ENCODE measurements at regions not wholly inside any gene's neighbourhood (a gene's known extent, or its start where the extent isn't known, plus 50 kb on each side); places are given as distances from the start of the nearest gene placed in this dataset.

DNA sequence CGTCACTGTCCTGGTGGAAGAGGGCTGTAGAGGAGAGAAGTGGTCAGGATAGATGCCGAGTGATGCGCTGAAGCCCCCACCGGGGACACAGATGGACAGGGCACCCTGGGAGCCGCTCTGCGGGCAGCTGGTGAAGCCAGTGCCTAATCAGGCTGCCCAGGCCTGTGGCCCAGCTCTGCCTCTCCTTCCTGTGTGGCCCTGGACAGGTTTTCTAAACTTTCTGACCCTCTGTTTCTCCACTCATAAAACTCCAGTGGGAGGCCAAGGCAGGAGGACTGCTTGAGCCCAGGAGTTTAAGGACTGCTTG lies 86.1 kb downstream of the C5orf15 start:
- DNase-seq (ENCODE audit: low read depth in 2 of 2): no peak

GRCh38 chr5:133881576-133882388 lies 86.6 kb downstream of the C5orf15 start:
- DNase-seq (ENCODE audit: low read depth in 2 of 2): no peak

DNA sequence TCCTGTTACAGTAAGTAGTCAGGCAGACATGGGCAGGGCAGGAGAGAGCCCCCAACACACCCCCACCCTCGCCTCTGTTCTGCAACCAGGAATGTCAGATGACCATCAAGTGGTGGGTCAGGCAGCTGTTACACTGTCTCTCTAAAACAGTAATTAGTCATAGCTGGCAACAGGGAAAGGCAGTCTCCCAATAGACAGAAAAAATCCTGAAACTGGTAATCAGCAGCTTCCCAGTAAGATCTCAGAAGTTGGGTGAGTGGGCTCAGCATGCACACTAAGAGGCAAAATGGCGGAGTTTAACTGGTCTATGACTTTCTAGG lies 90.2 kb downstream of the C5orf15 start:
- DNase-seq (ENCODE audit: low read depth in 2 of 2): no peak

GRCh38 chr5:133877351-133878235 lies 90.8 kb downstream of the C5orf15 start:
- DNase-seq (ENCODE audit: low read depth in 2 of 2): no peak

DNA sequence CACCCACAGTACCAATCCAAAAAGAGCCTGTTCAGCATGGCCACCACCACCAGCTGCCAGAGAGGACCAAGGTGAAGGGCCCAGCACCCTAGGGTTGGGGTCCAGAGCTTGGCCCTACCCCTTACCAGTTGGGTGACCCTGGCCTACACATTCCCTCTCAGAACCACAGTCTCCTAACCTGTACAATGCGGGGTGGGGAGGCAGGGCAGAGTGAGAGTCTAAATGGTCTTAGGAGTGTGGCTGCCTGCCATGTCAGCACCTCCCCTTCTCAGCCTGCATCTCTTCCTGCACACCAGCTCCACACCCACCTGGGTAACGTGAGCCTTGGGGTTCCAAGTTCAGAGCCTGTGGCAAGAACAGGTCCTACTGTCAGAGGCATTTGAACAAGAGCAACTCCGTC lies 92.2 kb downstream of the C5orf15 start:
- no peak for DNase-seq (ENCODE audit: low read depth in 2 of 2)

DNA sequence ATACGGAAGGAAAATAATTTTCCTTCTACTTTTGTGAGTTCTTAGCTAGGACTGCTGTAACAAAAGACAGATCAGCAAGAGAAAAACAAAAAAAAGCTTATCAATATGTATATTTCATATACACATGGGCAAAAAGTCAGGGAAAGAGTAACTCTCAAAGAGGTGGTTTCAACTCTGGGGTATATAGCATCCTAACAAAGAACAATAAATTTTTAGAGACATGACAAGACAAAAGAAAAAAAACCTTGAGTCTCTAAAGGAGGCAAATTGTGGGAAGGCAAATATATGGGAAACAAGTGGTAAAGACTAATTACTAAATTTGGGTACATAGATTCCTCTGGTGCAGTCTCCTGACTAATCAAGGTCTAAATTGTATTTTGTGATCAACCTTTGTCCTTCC lies 93.2 kb downstream of the C5orf15 start:
- no peak for DNase-seq (ENCODE audit: low read depth in 2 of 2)

- no peak for DNase-seq (ENCODE audit: low read depth in 2 of 2)
Observed at GRCh38 chr5:133873449-133873848, 95.0 kb downstream of the C5orf15 start.

DNA sequence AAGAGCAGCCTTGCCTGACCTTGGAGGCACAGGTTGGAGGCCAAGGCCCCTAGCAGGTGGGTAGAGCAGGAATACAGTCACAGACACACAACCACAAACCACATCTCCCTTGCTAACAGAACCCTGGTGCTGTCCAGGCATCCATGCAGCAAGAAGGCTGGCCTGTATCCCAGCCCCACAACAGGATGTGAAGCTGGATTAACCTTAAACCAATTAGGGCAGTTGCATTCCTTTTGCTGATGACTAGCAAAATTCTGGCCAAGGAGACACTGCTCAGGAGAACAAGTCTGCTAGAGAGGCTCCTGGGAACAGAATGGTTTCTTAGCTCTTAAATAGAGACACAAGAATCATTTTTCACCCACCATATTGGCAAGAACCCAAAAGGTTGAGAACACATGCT lies 97.8 kb downstream of the C5orf15 start:
- no peak for DNase-seq (ENCODE audit: low read depth in 2 of 2)

DNA sequence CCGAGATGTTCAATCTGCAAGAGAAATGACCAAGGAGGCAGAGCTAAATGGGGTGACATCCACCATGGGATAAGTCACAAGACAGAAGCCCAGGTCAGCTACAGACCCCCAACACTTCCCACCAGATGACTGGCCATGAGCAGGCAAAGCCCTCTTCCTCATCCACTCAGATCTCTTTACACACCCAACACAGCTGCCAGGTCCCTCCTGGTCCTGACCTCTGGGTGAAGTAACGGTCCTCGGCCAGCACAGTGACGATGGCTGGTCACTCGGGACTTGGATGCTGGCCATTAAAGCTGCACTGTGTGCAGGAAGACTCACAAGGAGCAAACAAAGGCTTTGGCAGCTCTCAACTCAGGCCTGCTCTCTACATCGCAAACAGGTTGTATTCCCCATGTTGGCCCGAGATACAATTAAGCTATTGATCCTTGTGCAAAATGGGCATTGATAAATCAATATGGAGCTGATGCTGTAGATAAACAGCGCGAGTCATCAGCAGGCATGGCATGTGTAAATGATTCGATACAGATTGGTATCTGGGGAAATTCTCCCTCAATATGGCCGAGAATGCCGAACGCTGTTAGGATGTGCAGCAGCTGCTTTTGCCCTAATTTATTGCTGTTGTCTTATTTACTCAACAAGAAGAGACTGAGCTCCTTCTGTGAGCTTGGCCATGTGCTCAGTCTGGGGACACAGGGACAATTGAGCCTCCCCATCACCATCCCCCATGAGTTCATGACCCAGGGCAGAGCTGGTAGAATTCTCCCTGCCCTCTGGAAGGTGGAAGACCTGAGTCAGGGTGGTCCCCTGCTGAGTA lies 98.7 kb downstream of the C5orf15 start:
- DNase-seq (ENCODE audit: low read depth in 2 of 2): no peak

- peak; percentile 27 to 69 for DNase-seq (ENCODE audit: low read depth in 2 of 2)
Observed at GRCh38 chr5:133868946-133869518, 99.4 kb downstream of the C5orf15 start.

GRCh38 chr5:133867851-133868545 lies 100.4 kb downstream of the C5orf15 start:
- no peak for DNase-seq (ENCODE audit: low read depth in 2 of 2)

DNA sequence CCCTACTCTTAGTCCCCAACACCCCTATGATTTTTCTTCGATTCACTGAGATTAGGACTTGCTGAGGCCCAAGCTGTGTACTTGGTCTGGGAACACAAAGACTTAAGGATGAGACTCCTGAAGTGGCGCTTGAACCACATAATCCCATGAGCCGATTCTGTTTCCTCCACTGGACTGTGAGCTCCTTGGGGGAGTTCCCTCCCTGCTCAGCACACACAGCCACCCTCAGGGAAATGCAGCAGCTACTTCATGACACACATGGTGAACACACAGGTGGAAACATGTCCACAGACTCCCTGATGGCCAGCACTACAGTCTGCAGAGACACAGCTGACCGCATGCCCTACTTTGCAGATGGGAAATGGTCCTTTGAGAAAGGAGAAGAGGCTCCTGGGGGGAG lies 101.1 kb downstream of the C5orf15 start:
- DNase-seq (ENCODE audit: low read depth in 2 of 2): no peak

- DNase-seq (ENCODE audit: low read depth in 2 of 2): no peak
Observed at GRCh38 chr5:133866903-133867245, 101.6 kb downstream of the C5orf15 start.

DNA sequence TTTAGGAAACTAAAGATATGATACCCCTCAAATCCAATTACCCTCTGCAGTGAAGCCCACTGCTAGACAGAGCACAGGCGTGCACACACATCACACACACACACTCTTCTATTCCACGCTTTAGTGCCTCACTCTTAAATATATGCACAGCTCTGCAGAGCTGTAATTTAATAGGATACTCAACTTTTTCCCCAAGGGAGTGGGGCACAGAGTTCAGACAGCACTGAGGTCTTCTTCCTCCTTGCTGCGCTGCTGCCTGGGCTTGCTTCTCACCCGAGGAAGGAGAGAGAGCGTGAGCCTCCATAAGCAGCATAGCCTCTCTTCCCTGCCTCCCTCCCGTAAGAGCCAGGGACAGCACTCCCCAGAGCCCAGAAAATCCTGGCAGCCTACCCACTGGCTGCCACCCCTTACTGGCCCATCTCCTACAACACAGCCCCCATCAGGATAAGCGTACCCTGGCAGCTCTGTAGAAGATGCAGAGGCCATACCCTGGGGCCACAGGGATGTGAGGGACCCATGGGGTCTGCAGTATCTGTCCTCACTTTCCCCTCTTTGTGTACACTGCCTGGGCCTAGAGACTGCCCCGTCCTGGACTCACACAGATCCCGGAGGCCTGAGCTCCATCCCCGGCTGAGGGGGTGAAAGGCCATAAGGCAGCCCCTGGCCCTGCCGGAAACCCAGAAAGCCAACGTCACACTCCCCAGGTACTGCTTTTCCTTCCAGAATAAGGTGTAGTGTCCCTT lies 102.1 kb downstream of the C5orf15 start:
- DNase-seq (ENCODE audit: low read depth in 2 of 2): no peak

GRCh38 chr5:133865113-133865512 lies 103.3 kb downstream of the C5orf15 start:
- DNase-seq (ENCODE audit: low read depth in 2 of 2): no peak

DNA sequence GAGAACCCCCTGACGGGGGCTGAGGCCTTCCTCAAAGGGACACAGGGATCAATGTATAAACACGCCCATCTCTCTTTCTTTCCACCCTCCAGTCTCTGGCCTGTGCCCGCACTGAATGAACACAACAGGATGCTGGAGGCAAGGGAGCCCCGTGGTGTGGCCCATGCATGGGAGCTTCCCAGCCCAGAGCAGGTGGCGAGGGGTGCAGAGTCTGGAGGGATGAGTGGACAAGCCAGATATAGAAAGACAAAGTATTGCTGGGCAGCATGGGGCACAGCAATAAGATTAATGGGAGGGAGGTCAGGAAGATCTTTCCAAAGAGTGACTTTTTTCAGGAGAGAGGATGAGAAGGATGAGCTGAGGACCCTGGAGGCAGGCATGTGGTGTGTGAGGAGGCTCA lies 103.7 kb downstream of the C5orf15 start:
- no peak for DNase-seq (ENCODE audit: low read depth in 2 of 2)

- DNase-seq (ENCODE audit: low read depth in 2 of 2): no peak
Observed at GRCh38 chr5:133863857-133864585, 104.4 kb downstream of the C5orf15 start.

GRCh38 chr5:133861161-133861737 lies 107.2 kb downstream of the C5orf15 start:
- no peak for DNase-seq (ENCODE audit: low read depth in 2 of 2)

- DNase-seq (ENCODE audit: low read depth in 2 of 2): no peak
Observed at GRCh38 chr5:133859073-133859472, 109.4 kb downstream of the C5orf15 start.
